GM12873 (cell line): ENCODE measurements at regions not wholly inside any gene's neighbourhood (a gene's known extent, or its start where the extent isn't known, plus 50 kb on each side); places are given as distances from the start of the nearest gene placed in this dataset.

Source experiments
- TF ChIP-seq, protein P1 (sequence below): IDR thresholded peaks from 2 replicates; pipeline ENCODE4 v1.5.1; 2012; ENCODE audit warnings: low read depth, mild to moderate bottlenecking, moderate library complexity, low read length, control low read depth; ENCODE audit not compliant: insufficient read depth; ENCODE audit errors: missing control alignments

GRCh38 chr9:31393240-31393639 lies 991.2 kb upstream of the ACO1 start:
- TF ChIP-seq, protein P1, sequence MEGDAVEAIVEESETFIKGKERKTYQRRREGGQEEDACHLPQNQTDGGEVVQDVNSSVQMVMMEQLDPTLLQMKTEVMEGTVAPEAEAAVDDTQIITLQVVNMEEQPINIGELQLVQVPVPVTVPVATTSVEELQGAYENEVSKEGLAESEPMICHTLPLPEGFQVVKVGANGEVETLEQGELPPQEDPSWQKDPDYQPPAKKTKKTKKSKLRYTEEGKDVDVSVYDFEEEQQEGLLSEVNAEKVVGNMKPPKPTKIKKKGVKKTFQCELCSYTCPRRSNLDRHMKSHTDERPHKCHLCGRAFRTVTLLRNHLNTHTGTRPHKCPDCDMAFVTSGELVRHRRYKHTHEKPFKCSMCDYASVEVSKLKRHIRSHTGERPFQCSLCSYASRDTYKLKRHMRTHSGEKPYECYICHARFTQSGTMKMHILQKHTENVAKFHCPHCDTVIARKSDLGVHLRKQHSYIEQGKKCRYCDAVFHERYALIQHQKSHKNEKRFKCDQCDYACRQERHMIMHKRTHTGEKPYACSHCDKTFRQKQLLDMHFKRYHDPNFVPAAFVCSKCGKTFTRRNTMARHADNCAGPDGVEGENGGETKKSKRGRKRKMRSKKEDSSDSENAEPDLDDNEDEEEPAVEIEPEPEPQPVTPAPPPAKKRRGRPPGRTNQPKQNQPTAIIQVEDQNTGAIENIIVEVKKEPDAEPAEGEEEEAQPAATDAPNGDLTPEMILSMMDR = no peak

GRCh38 chr9:31394015-31394473 lies 990.4 kb upstream of the ACO1 start:
- TF ChIP-seq, protein P1 = no peak

DNA sequence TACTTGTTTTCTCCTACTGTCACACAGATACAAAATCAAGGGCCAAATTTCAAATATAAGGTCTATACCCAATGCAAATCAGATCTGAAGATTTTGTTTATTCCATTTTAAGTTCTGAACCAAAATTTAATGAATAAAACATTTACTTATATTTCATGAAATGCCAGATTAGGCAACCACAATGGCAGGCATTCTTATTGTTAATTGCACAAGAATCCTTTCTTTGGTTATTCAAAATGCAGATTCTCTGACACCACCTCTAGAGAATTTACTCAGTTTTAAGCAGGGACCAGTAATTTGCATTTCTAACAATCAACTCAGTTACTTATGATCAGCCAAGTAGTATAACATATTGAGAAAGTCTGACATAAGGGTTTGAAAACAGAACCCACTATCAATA lies 972.4 kb upstream of the ACO1 start:
- TF ChIP-seq, protein P1 = no peak

DNA sequence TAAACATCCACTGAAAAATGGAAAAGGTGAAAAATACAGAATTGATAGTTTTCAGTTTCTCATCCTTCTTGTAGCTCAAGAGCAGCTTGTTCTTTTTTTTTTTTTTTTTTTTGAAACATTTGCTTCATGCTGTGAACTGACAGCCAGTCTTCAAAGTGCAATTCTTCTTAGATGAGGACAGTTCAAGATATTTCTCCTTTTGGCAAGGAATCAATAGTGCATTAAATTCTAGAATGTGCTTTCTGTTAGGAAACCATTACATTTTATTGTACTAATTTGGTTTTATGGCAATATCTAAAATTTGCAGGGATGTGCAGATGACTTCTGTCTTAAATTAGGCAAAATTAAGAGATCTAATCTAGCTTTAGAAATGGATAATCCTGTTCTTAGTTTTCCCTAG lies 969.3 kb upstream of the ACO1 start:
- TF ChIP-seq, protein P1 = no peak

DNA sequence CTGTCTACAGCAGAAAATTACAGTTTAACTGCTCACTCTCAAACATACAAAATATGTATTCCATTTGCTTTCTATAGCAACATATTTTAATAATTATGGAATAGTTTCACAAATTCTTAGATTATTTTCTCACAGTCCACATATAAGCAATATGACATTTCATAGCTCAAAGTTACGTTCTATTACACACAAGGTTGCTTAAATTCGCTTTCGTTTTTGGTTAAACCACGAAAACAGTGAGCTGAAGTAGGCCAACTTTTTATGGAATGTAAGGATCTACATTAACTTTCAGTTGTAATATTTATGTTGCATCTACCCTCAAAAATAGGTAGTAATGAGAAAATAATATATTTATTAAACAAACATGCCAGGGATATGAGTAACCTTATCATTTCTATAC lies 966.0 kb upstream of the ACO1 start:
- TF ChIP-seq, protein P1 = no peak

GRCh38 chr9:31445357-31445756 lies 939.1 kb upstream of the ACO1 start:
- TF ChIP-seq, protein P1 = no peak

DNA sequence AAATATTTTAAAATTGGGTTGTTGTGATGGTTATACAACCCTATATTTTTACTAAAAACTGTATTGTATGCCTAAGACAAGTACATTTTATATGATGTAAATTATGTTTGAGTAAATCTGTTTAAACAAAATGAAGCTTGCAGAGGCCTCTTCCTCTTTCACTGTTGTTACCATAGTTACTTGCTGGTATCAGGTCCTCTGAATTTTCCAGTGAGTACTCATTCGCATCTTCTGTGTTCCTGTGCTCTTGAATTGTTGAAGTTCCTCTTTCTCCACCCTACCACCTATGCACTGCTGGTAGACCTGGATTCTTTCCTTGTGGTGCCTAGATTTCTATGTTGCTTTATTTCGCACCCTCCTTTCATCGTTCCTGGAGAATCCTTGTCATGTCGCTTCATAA lies 938.5 kb upstream of the ACO1 start:
- TF ChIP-seq, protein P1 = no peak
